ENCODE measurements at regions not wholly inside any gene's neighbourhood (a gene's known extent, or its start where the extent isn't known, plus 50 kb on each side); places are given as distances from the start of the nearest gene placed in this dataset.

GRCh38 chr22:46086577-46087335 lies 63.6 kb upstream of the PPARA start:
- DNase-seq (ENCODE audit: low read depth in 4 of 4, low spot score in 3 of 4): no peak

- DNase-seq (ENCODE audit: low read depth in 4 of 4, low spot score in 3 of 4): no peak
Observed at GRCh38 chr22:46087336-46087690, 63.0 kb upstream of the PPARA start.

GRCh38 chr22:46087816-46088277 lies 62.5 kb upstream of the PPARA start:
- DNase-seq (ENCODE audit: low read depth in 4 of 4, low spot score in 3 of 4): peak in 1 of 4 donors; percentile 51

- no peak for DNase-seq (ENCODE audit: low read depth in 4 of 4, low spot score in 3 of 4)
Observed at GRCh38 chr22:46088541-46089311, 61.6 kb upstream of the PPARA start.

GRCh38 chr22:46089426-46090035 lies 60.8 kb upstream of the PPARA start:
- DNase-seq (ENCODE audit: low read depth in 4 of 4, low spot score in 3 of 4): no peak

- DNase-seq (ENCODE audit: low read depth in 4 of 4, low spot score in 3 of 4): no peak
Observed at GRCh38 chr22:46090036-46090591, 60.2 kb upstream of the PPARA start.

GRCh38 chr22:46090631-46091201 lies 59.6 kb upstream of the PPARA start:
- DNase-seq (ENCODE audit: low read depth in 4 of 4, low spot score in 3 of 4): no peak

GRCh38 chr22:46091277-46091977 lies 58.9 kb upstream of the PPARA start:
- no peak for DNase-seq (ENCODE audit: low read depth in 4 of 4, low spot score in 3 of 4)

- DNase-seq (ENCODE audit: low read depth in 4 of 4, low spot score in 3 of 4): no peak
Observed at GRCh38 chr22:46092011-46092410, 58.3 kb upstream of the PPARA start.

GRCh38 chr22:46092670-46093410 lies 57.5 kb upstream of the PPARA start:
- no peak for DNase-seq (ENCODE audit: low read depth in 4 of 4, low spot score in 3 of 4)

GRCh38 chr22:46093796-46094195 lies 56.5 kb upstream of the PPARA start:
- no peak for DNase-seq (ENCODE audit: low read depth in 4 of 4, low spot score in 3 of 4)

- DNase-seq (ENCODE audit: low read depth in 4 of 4, low spot score in 3 of 4): no peak
Observed at GRCh38 chr22:46094676-46095075, 55.6 kb upstream of the PPARA start.

- DNase-seq (ENCODE audit: low read depth in 4 of 4, low spot score in 3 of 4): no peak
Observed at GRCh38 chr22:46096051-46096450, 54.3 kb upstream of the PPARA start.

- DNase-seq (ENCODE audit: low read depth in 4 of 4, low spot score in 3 of 4): no peak
Observed at GRCh38 chr22:46096706-46097230, 53.6 kb upstream of the PPARA start.

GRCh38 chr22:46097268-46097900 lies 52.9 kb upstream of the PPARA start:
- no peak for DNase-seq (ENCODE audit: low read depth in 4 of 4, low spot score in 3 of 4)

GRCh38 chr22:46098525-46099475 lies 51.5 kb upstream of the PPARA start:
- no peak for DNase-seq (ENCODE audit: low read depth in 4 of 4, low spot score in 3 of 4)

- no peak for DNase-seq (ENCODE audit: low read depth in 4 of 4, low spot score in 3 of 4)
Observed at GRCh38 chr22:46099740-46100139, 50.6 kb upstream of the PPARA start.

Measured in left renal pelvis (tissue), 4 donors.